HG02798 (cell line): ENCODE measurements at regions not wholly inside any gene's neighbourhood (a gene's known extent, or its start where the extent isn't known, plus 50 kb on each side); places are given as distances from the start of the nearest gene placed in this dataset.
"Not testable (repeated sequence)": the region's sequence is repeated elsewhere in the genome, so short reads cannot be mapped to it uniquely, and the experiment has no call there.

Experiments used
- ATAC-seq: cut with Tn5 transposase; IDR thresholded peaks from one replicate; pipeline ENCODE4 v1.9.1; 2021; ENCODE audit warnings: mild to moderate bottlenecking; ENCODE audit not compliant: unreplicated experiment, poor library complexity

DNA sequence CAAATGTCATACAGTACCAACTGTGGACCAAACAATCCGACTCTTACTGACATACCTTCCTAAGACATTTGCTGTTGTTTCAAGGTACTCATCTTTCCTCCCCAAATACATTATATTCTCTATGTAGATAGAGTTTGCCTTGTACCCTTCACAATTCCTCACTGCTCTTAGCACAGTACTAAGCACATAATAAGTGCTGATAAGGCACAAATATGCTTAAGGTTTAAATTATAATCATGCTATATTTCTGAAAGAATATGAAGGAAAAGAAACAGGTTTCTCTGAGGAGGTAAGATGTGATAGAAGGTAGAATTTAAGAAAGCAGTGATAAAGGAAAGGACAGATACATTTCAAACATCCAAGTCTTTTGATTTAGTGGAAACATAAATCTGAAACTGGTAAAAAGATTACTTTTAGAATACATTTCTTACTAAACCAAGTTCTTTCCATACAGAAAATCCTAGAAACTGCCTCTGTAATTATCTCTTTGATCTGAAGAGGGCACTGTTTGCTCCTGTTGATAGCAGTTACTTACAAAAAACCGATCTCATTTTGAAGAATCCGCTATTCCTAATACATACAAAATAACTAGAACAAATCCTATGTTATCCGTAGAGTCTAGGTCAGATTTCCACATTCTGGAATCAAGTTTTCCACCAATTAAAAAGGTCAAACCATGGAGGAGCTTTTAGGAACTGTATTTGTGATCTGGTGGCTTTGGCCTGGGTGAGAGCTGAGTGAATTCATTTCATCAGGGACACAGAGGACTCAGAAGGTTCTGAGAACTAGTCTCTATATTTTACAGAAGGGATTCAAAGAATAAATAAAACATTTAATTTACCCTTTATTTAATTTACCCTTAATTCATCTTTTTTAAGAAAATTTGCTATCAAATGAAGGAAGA lies 311.9 kb downstream of the DAD1 start:
- no peak for ATAC-seq

GRCh38 chr14:22271838-22272799 lies 316.9 kb downstream of the DAD1 start:
- ATAC-seq = no peak

DNA sequence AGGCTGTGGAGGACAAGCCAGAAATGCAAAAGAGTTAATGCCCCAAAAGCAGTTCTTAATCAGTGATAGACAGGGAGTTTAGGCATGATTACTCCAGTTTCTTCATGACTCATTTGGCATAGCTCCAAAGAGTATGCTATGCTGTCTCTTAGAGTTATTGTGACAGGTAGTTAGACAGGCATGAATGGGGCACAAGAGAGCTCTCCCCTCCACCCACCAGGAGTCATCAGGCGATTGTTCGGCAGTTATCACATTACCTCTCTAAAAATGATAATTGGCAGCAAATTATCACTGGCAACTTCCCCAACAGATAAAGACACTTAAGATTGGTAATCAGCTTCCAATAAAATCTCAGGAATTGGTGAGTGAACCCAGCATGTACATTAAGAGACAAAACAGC lies 320.1 kb downstream of the DAD1 start:
- ATAC-seq = no peak

DNA sequence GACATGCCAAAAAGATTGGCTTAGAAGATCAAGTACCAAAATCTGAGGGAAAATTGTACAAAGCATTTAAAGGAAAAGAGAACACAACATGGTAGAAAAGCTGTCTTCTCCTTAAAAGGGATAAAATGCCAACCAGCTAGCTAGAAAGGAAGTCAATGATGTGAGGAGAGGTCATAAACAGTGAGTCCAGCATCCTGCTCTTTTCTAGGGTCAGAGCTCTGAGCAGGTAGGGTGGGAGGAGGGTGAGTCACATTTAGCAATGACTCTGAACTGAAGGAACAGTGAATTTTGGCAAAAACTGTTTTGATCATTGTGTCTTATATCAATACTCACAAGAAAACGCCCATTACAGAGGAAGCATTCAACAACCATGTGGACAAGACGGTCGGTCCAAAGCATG lies 322.3 kb downstream of the DAD1 start:
- no peak for ATAC-seq

DNA sequence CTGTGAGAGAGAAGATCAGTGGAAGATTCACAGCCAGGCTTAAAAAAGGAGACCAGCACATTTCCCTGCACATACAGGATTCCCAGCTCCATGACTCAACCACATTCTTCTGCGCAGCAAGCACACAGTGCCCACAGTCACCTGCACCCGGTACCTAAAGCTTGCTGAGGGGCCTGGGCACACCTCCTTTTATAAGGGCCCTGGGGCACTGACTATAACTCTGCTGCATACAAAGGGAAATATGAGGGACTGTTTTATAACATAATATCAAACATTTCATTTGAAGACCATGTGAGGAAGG lies 322.9 kb downstream of the DAD1 start:
- ATAC-seq = no peak

DNA sequence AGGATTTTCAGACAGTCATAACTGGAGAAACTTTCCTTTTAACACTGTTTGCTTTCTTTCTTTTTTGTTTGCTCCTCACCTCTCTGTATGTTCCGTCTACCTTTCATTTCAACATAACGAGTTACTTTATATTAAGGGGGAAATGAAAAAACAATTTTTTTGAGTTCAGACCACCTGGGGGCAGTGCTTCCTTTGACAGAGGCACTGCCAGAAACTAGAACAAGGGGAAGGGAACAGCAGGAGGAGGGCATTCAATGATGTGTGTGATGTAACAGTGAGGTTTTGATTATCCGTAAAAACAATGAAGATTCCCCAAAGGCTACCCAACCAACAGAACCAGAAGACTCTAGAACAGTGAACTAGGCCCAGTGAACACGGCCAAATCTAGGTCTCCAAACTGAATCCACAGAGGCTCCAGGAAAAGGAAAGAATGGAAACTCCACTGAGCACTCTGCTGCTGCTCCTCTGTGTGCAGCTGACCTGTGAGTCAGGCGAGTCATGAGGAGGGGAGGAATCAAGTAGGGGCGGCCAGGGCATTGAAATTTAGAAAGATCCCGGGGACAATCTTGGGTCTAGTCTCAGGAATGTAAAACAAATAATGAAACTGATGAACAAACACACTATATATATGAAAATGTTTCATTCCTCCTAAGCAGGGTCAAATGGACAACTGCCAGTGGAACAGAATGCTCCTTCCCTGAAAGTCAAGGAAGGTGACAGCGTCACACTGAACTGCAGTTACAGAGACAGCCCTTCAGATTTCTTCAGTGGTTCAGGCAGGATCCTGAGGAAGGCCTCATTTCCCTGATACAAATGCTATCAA lies 323.5 kb downstream of the DAD1 start:
- ATAC-seq = no peak

DNA sequence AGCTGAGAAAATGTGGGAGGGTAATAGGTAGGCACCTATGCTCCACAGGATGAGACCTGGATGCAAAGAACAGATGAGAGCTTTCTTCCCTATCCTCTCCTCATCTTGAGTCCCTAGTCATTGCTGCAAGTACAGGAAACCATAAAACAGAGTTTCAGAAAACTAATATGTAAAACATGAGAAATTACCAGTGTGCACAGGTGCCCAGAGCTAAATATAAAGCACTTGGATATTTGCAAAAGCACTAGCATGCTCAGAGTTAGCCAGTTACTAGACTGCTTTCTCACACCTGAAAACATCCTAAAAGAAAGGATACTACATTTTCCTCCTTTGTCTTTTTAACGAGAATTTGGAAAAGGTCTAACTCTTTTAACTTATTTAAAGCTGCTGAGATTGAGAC lies 324.3 kb downstream of the DAD1 start:
- ATAC-seq = no peak

GRCh38 chr14:22263961-22264360 lies 325.1 kb downstream of the DAD1 start:
- no peak for ATAC-seq

DNA sequence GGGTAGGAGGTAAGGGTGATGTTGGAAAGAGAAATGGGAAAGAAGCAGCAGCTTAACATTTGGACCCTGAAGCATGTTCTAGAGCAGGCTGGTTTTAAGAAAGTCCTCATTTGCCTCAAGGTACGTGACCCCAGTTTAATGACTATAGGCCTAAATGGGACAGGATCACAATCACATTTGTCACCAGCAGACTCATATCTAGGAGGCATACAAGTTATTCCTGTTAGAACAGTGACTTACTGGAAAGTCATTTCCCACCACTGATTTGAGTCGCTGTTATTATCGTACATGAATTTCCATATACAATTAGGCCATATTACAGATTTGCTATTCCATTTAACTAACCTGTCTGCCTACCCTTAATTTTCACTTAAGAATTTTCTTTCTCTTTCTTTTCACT lies 326.1 kb downstream of the DAD1 start:
- no peak for ATAC-seq

DNA sequence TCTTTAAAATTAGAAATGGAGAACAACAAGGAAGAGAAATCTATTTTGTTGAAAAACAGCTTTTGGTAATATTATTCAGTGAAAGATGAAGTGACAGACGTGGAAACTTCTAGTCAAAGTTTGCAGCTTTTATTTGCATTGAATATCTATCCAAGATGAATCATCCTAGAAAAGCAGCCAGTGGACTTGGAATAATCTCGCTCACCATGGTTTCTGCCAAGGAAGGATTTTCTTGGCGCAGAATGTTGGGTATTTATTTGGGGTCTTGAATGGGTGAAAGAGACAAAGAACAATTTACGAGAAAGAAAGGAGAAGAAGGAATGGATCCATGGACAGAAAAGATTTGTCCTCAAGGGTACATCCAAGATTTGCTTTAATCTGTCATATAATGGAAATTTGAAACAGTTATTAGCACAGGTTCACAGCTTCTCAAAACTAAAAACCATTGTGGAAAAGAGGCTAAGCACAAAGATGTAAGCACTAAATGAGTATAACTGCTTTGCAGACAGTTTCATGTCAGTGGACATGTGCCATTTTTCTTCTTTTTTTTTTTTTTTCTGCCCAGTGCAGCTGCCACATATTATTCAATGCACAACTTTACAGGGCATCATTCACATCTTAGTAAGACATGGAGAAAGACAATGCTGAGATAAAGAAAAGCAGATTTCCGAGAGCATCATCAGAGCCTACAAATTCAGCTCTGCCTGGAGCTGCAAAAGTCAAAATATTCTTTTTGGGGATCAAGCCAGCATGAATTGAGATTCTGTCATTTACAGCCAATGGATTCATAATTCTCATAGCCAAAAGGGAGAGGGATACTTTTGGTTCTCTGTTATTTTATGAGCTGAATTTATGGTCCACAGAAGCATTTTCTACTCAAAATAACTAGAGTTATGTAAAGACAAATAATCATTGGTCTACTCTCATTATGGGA lies 333.7 kb downstream of the DAD1 start:
- ATAC-seq = no peak

GRCh38 chr14:22252686-22253085 lies 336.3 kb downstream of the DAD1 start:
- ATAC-seq = no peak

DNA sequence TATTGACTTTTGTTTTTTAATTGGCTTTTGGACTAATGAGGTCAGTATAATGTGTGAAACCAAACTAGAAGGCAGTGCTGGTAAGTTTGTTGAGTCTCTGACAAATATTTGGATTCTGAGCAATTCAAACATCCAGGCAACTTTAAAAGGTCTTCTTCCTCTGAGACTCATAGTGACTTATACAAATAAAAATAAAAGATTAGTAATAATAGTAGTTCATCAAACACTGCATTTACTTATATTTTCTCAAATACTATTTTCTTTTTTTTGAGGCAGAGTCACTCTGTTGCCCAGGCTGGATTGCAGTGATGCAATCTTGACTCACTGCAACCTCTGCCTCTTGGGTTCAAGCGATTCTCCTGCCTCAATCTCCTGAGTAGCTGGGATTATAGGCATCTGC lies 337.9 kb downstream of the DAD1 start:
- no peak for ATAC-seq

GRCh38 chr14:22249770-22250169 lies 339.3 kb downstream of the DAD1 start:
- ATAC-seq = no peak

GRCh38 chr14:22243971-22244581 lies 344.9 kb downstream of the DAD1 start:
- no peak for ATAC-seq

DNA sequence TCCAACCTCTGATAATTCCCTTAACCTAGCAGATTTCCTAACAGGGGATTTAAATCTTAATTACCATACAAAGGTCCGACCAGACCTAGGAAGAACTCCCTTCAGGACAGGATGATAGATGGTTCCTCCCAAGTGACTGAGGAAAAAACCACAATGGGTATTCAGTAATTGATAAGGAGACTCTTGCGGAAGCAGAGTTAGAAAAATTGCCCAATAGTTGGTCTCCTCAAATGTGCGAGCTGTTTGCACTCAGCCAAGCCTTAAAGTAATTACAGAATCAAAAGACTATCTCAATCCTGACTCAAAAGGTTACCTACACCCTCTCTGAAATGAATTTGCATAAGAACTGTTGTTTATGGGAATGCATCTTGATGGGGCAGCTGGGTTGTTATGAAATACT lies 350.7 kb downstream of the DAD1 start:
- not testable (repeated sequence) for ATAC-seq

DNA sequence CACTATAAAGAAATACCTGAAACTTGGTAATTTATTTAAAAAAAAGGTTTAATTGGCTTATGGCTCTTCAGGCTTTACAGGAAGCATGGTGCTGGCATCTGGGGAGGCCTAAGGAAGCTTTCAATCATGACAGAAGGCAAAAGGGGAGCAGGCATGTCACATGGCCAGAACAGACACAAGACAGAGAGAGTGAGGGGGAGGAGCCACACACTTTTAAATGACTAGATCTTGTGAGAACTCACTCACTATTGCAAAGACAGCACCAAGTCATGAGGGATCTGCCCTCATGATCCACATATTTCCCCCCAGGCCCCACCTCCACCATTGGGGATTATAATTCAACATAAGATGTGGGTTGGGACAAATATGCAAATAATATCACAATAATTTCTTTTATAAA lies 355.6 kb downstream of the DAD1 start:
- ATAC-seq = no peak

DNA sequence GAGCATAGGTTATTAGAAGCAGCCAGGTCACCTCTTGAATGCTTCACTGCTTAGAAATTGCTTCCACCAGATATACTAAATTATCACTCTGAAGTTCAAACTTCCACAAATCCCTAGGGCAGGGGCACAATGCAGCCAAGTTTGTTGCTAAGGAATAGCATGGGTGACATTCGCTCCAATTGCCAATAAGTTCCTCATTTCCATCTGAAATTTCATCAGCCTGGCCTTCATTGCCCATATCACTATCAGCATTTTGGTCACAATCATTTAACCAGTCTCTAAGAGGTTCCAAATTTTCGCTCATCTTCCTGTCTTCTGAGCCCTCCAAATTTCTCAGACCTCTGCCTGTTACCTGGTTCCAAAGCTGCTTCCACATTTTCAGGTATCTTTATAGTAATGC lies 356.1 kb downstream of the DAD1 start:
- ATAC-seq = no peak

GRCh38 chr14:22232486-22232885 lies 356.5 kb downstream of the DAD1 start:
- no peak for ATAC-seq

- ATAC-seq = no peak
Measured at GRCh38 chr14:22231018-22231417, 358.0 kb downstream of the DAD1 start.
